WTC11 (cell line): ENCODE measurements at regions not wholly inside any gene's neighbourhood (a gene's known extent, or its start where the extent isn't known, plus 50 kb on each side); places are given as distances from the start of the nearest gene placed in this dataset.
"Not testable (repeated sequence)": the region's sequence is repeated elsewhere in the genome, so short reads cannot be mapped to it uniquely, and the experiment has no call there.

Experiments used
- ATAC-seq: fragments of 200-7000 bp; cut with Tn5 transposase; 2 replicates; pipeline ENCODE4 v1.10.0; 2021; ENCODE audit warnings: mild to moderate bottlenecking, moderate library complexity
- CTCF ChIA-PET: fragments of 300-600 bp; sonication (Branson Sonifier 250); formaldehyde crosslinking; loops from one replicate; lab custom pipeline; 2021; ENCODE audit warnings: antibody characterized with exemption; lab: Charles Lee
- POLR2A ChIA-PET: fragments of 350-600 bp; sonication (Branson Sonifier 250); formaldehyde crosslinking; loops from one replicate; lab custom pipeline; 2021; ENCODE audit warnings: antibody characterized with exemption; lab: Charles Lee
- DNase-seq: peaks from one replicate; pipeline ENCODE4 v3.0.0; 2021; ENCODE audit warnings: low spot score
- H3K27ac Mint-ChIP-seq: 2 replicates; pipeline ENCODE4 v1.8.0; 2021; ENCODE audit warnings: mixed read lengths
- H3K27me3 Mint-ChIP-seq: 2 replicates; pipeline ENCODE4 v1.8.0; 2021; ENCODE audit warnings: low read depth, mild to moderate bottlenecking, moderate library complexity, mixed read lengths
- H3K36me3 Mint-ChIP-seq: 2 replicates; pipeline ENCODE4 v1.8.0; 2021; ENCODE audit warnings: mixed read lengths
- H3K4me1 Mint-ChIP-seq: 2 replicates; pipeline ENCODE4 v1.8.0; 2022; ENCODE audit warnings: mixed read lengths
- H3K4me3 Mint-ChIP-seq: 2 replicates; pipeline ENCODE4 v1.8.0; 2021; ENCODE audit warnings: mild to moderate bottlenecking, moderate library complexity, mixed read lengths
- H3K9me3 Mint-ChIP-seq: 2 replicates; pipeline ENCODE4 v1.8.0; 2021; ENCODE audit warnings: mixed read lengths
- ATF1 ChIP-seq: sonication (generic); formaldehyde crosslinking; IDR thresholded peaks from 2 replicates; pipeline ENCODE4 v1.8.1; 2023; ENCODE audit warnings: mild to moderate bottlenecking, moderate library complexity, missing genetic modification reagents
- CDX4 ChIP-seq: fragments of 250-450 bp; sonication (Bioruptor Pico); IDR thresholded peaks from 2 replicates; pipeline ENCODE4 v1.9.0; 2021; ENCODE audit warnings: moderate library complexity, mild to moderate bottlenecking, inconsistent platforms, borderline replicate concordance
- EMX1 ChIP-seq: fragments of 250-450 bp; sonication (Bioruptor Pico); IDR thresholded peaks from 2 replicates; pipeline ENCODE4 v1.8.0; 2021; ENCODE audit warnings: mild to moderate bottlenecking
- ETV6 ChIP-seq: sonication (generic); formaldehyde crosslinking; IDR thresholded peaks from 2 replicates; pipeline ENCODE4 v1.8.1; 2022; ENCODE audit warnings: mild to moderate bottlenecking, missing genetic modification reagents
- FOXJ3 ChIP-seq: sonication (generic); formaldehyde crosslinking; IDR thresholded peaks from 2 replicates; pipeline ENCODE4 v1.9.0; 2021; ENCODE audit warnings: missing genetic modification reagents, mild to moderate bottlenecking, borderline replicate concordance
- FOXP4 ChIP-seq: sonication (generic); formaldehyde crosslinking; IDR thresholded peaks from 2 replicates; pipeline ENCODE4 v1.8.0; 2022; ENCODE audit warnings: mild to moderate bottlenecking, missing genetic modification reagents
- GRHL2 ChIP-seq: fragments of 250-450 bp; sonication (Bioruptor Pico); IDR thresholded peaks from 2 replicates; pipeline ENCODE4 v1.8.0; 2022; ENCODE audit warnings: mild to moderate bottlenecking, moderate library complexity; ENCODE audit not compliant: insufficient replicate concordance, severe bottlenecking
- MAX ChIP-seq: sonication (generic); formaldehyde crosslinking; IDR thresholded peaks from 2 replicates; pipeline ENCODE4 v1.8.0; 2022; ENCODE audit warnings: mild to moderate bottlenecking, missing genetic modification reagents
- MXD4 ChIP-seq: fragments of 250-450 bp; sonication (Bioruptor Pico); IDR thresholded peaks from 2 replicates; pipeline ENCODE4 v1.8.0; 2021; ENCODE audit warnings: mild to moderate bottlenecking, moderate library complexity, borderline replicate concordance
- NFE2L1 ChIP-seq: sonication (generic); formaldehyde crosslinking; IDR thresholded peaks from 2 replicates; pipeline ENCODE4 v1.8.1; 2023; ENCODE audit warnings: missing genetic modification reagents
- OVOL2 ChIP-seq: fragments of 250-450 bp; sonication (Bioruptor Pico); IDR thresholded peaks from 2 replicates; pipeline ENCODE4 v1.9.0; 2021; ENCODE audit warnings: mild to moderate bottlenecking, borderline replicate concordance
- SMAD3 ChIP-seq: sonication (generic); formaldehyde crosslinking; IDR thresholded peaks from 2 replicates; pipeline ENCODE4 v1.8.0; 2022; ENCODE audit warnings: missing genetic modification reagents, mild to moderate bottlenecking, borderline replicate concordance
- SOX15 ChIP-seq: fragments of 250-450 bp; sonication (Bioruptor Pico); IDR thresholded peaks from 2 replicates; pipeline ENCODE4 v1.9.0; 2021; ENCODE audit warnings: mild to moderate bottlenecking
- TEAD1 ChIP-seq: sonication (generic); formaldehyde crosslinking; IDR thresholded peaks from 2 replicates; pipeline ENCODE4 v1.8.0; 2022; ENCODE audit warnings: mild to moderate bottlenecking, missing genetic modification reagents
- TP53 ChIP-seq: sonication (generic); formaldehyde crosslinking; IDR thresholded peaks from 2 replicates; pipeline ENCODE4 v1.8.1; 2023; ENCODE audit warnings: mild to moderate bottlenecking, missing genetic modification reagents
- ZBTB43 ChIP-seq: sonication (generic); formaldehyde crosslinking; IDR thresholded peaks from 2 replicates; pipeline ENCODE4 v1.8.1; 2023; ENCODE audit warnings: mild to moderate bottlenecking, missing genetic modification reagents
- ZNF138 ChIP-seq: sonication (generic); formaldehyde crosslinking; conservative IDR thresholded peaks from 2 replicates; pipeline ENCODE4 v1.8.1; 2022; ENCODE audit warnings: mild to moderate bottlenecking, moderate library complexity, missing genetic modification reagents
- ZNF281 ChIP-seq: sonication (generic); formaldehyde crosslinking; IDR thresholded peaks from 2 replicates; pipeline ENCODE4 v1.8.0; 2023; ENCODE audit warnings: mild to moderate bottlenecking, missing genetic modification reagents
- ZNF317 ChIP-seq: sonication (generic); formaldehyde crosslinking; IDR thresholded peaks from 2 replicates; pipeline ENCODE4 v1.8.1; 2023; ENCODE audit warnings: low read depth, mild to moderate bottlenecking, moderate library complexity, missing genetic modification reagents, borderline replicate concordance
- ZNF512 ChIP-seq: sonication (generic); formaldehyde crosslinking; IDR thresholded peaks from 2 replicates; pipeline ENCODE4 v1.8.1; 2022; ENCODE audit warnings: missing genetic modification reagents, borderline replicate concordance
- ZSCAN18 ChIP-seq: fragments of 250-450 bp; sonication (Bioruptor Pico); IDR thresholded peaks from 2 replicates; pipeline ENCODE4 v2.1.2; 2022; ENCODE audit warnings: mild to moderate bottlenecking, moderate library complexity

GRCh38 chr3:145698749-145699148 is 462.2 kb downstream of the PLOD2 start (continued):
- TF ChIP-seq ZNF317 (no peak), SMAD3 (CRISPR knock-in tag) (no peak), SOX15 (CRISPR knock-in tag) (no peak)

- ATAC-seq, result no peak
- no peak for DNase-seq
- ChIA-PET CTCF (no interaction called here), POLR2A (no interaction called here)
- Mint-ChIP-seq H3K4me1 (no peaks in the 10 kb centered on the region), H3K27ac (no peak overlapping the region), H3K36me3 (no peaks in the 10 kb centered on the region), H3K27me3 (no peaks in the 10 kb centered on the region), H3K9me3 (peaks cover 3% of the 10 kb centered on the region), H3K4me3 (no peak overlapping the region)
- no peak for TF ChIP-seq FOXJ3
- TF ChIP-seq TP53 (CRISPR knock-in tag), result no peak
- no peak for TF ChIP-seq NFE2L1 (CRISPR knock-in tag)
- TF ChIP-seq MXD4 (CRISPR knock-in tag), result no peak
- TF ChIP-seq ATF1, result no peak
- no peak for TF ChIP-seq FOXP4 (CRISPR knock-in tag)
- no peak for TF ChIP-seq OVOL2 (CRISPR knock-in tag)
- TF ChIP-seq ZNF512, result no peak
- no peak for TF ChIP-seq CDX4
- no peak for TF ChIP-seq ZBTB43 (CRISPR knock-in tag)
- no peak for TF ChIP-seq GRHL2 (CRISPR knock-in tag)
- no peak for TF ChIP-seq ZSCAN18 (CRISPR knock-in tag)
- no peak for TF ChIP-seq TEAD1 (CRISPR knock-in tag)
- TF ChIP-seq MAX, result no peak
- TF ChIP-seq ZNF281, result no peak
- TF ChIP-seq EMX1, result no peak
- no peak for TF ChIP-seq ZNF138 (CRISPR knock-in tag)
- no peak for TF ChIP-seq ETV6
- no peak for TF ChIP-seq ZNF317
Measured at GRCh38 chr3:145704020-145704419, 457.0 kb downstream of the PLOD2 start.

GRCh38 chr3:145709779-145710178 is 451.2 kb downstream of the PLOD2 start:
- H3K27ac Mint-ChIP-seq, POLR2A ChIA-PET, H3K4me3 Mint-ChIP-seq, DNase-seq, H3K9me3 Mint-ChIP-seq, H3K36me3 Mint-ChIP-seq, CTCF ChIA-PET, H3K4me1 Mint-ChIP-seq, ATAC-seq: not testable (repeated sequence)
- H3K27me3 Mint-ChIP-seq, result peaks cover 16% of the 10 kb centered on the region; the same call in 1 of the 2 replicates
